Peyer's patch (tissue), 4 donors: ENCODE measurements at regions not wholly inside any gene's neighbourhood (a gene's known extent, or its start where the extent isn't known, plus 50 kb on each side); places are given as distances from the start of the nearest gene placed in this dataset.

ENCODE experiments used
- DNase-seq, 3 donors: peaks; one replicate each; pipeline ENCODE4 v3.0.0-alpha.2; 2017 to 2019
- H3K27ac ChIP-seq, 4 donors: fragments of 200-600 bp; sonication (generic); one replicate each; pipeline ENCODE4 v1.5.1; 2016 to 2019
- H3K27me3 ChIP-seq, 2 donors: fragments of 200-600 bp; sonication (generic); one replicate each; pipeline ENCODE4 v1.5.1; 2019
- H3K36me3 ChIP-seq, 3 donors: fragments of 200-600 bp; sonication (generic); one replicate each; pipeline ENCODE4 v1.5.1; 2016 to 2019
- H3K4me1 ChIP-seq, 4 donors: fragments of 200-600 bp; sonication (generic); one replicate each; pipeline ENCODE4 v1.5.1; 2016 to 2019
- H3K4me3 ChIP-seq, 4 donors: fragments of 200-600 bp; sonication (generic); 1 replicate in 3 of 4; 2 replicates in 1 of 4; pipeline ENCODE4 v1.5.1; 2016 to 2019; ENCODE audit warnings: mild to moderate bottlenecking in 1 of 4
- H3K9me3 ChIP-seq, 4 donors: fragments of 200-600 bp; sonication (generic); one replicate each; pipeline ENCODE4 v1.5.1; 2016 to 2019; ENCODE audit warnings: mild to moderate bottlenecking in 1 of 4
- CTCF ChIP-seq, 6 experiments: fragments of 450-650 bp in 4 of 6; fragments of 200-600 bp in 2 of 6; sonication (generic) in 1 of 6; IDR thresholded peaks; one replicate each; pipeline ENCODE4 v1.5.1; 2017 to 2019; ENCODE audit warnings: antibody characterized with exemption in 6 of 6, mild to moderate bottlenecking in 3 of 6, moderate library complexity in 1 of 6
- POLR2A ChIP-seq, 2 donors: fragments of 450-650 bp; IDR thresholded peaks; one replicate each; pipeline ENCODE4 v1.5.1; 2017; ENCODE audit warnings: antibody characterized with exemption in 2 of 2, mild to moderate bottlenecking in 2 of 2, moderate library complexity in 2 of 2

- H3K4me1 ChIP-seq: no peaks in the 10 kb centered on the region
These were observed 220.9 kb upstream of the CDIN1 start for GRCh38 chr15:36358523-36358922.

GRCh38 chr15:36359286-36359685 lies 220.1 kb upstream of the CDIN1 start:
- DNase-seq: no peak
- Histone ChIP-seq H3K36me3 (no peaks in the 10 kb centered on the region), H3K4me1 (no peaks in the 10 kb centered on the region), H3K27ac (no peak overlapping the region), H3K27me3 (no peaks in the 10 kb centered on the region), H3K4me3 (no peak overlapping the region), H3K9me3 (no peaks in the 10 kb centered on the region)
- TF ChIP-seq POLR2A (IDR thresholded peaks at IDR 0.05): no peak
- no peak for TF ChIP-seq CTCF (IDR thresholded peaks at IDR 0.05)

More at GRCh38 chr15:36358523-36358922, 220.9 kb upstream of the CDIN1 start:
- Histone ChIP-seq H3K9me3 (no peaks in the 10 kb centered on the region), H3K27me3 (no peaks in the 10 kb centered on the region), H3K27ac (no peak overlapping the region), H3K36me3 (no peaks in the 10 kb centered on the region), H3K4me3 (no peak overlapping the region)
- TF ChIP-seq CTCF (IDR thresholded peaks at IDR 0.05) (no peak), POLR2A (IDR thresholded peaks at IDR 0.05) (no peak)
- DNase-seq: no peak

GRCh38 chr15:36361351-36361870 lies 218.0 kb upstream of the CDIN1 start:
- H3K4me1 ChIP-seq: no peaks in the 10 kb centered on the region
- H3K36me3 ChIP-seq: no peaks in the 10 kb centered on the region
- H3K27ac ChIP-seq: no peak overlapping the region
- TF ChIP-seq CTCF (IDR thresholded peaks at IDR 0.05): no peak
- no peak for TF ChIP-seq POLR2A (IDR thresholded peaks at IDR 0.05)
- no peaks in the 10 kb centered on the region for H3K27me3 ChIP-seq
- H3K9me3 ChIP-seq: no peaks in the 10 kb centered on the region
- no peak for DNase-seq
- no peak overlapping the region for H3K4me3 ChIP-seq

GRCh38 chr15:36362509-36362915 lies 216.9 kb upstream of the CDIN1 start:
- H3K27ac ChIP-seq: no peak overlapping the region
- no peak for DNase-seq
- TF ChIP-seq POLR2A (IDR thresholded peaks at IDR 0.05): no peak
- no peak for TF ChIP-seq CTCF (IDR thresholded peaks at IDR 0.05)

GRCh38 chr15:36363335-36363734 lies 216.1 kb upstream of the CDIN1 start:
- Histone ChIP-seq H3K4me1 (no peaks in the 10 kb centered on the region), H3K9me3 (no peaks in the 10 kb centered on the region), H3K27me3 (no peaks in the 10 kb centered on the region), H3K27ac (no peak overlapping the region), H3K4me3 (no peak overlapping the region), H3K36me3 (no peaks in the 10 kb centered on the region)
- TF ChIP-seq CTCF (IDR thresholded peaks at IDR 0.05) (no peak), POLR2A (IDR thresholded peaks at IDR 0.05) (no peak)
- no peak for DNase-seq

More at GRCh38 chr15:36362509-36362915, 216.9 kb upstream of the CDIN1 start:
- Histone ChIP-seq H3K36me3 (no peaks in the 10 kb centered on the region), H3K27me3 (no peaks in the 10 kb centered on the region), H3K9me3 (no peaks in the 10 kb centered on the region), H3K4me1 (no peaks in the 10 kb centered on the region), H3K4me3 (no peak overlapping the region)

- DNase-seq: no peak
- Histone ChIP-seq H3K36me3 (no peaks in the 10 kb centered on the region), H3K4me3 (no peak overlapping the region), H3K4me1 (no peaks in the 10 kb centered on the region), H3K27ac (no peak overlapping the region), H3K9me3 (no peaks in the 10 kb centered on the region), H3K27me3 (no peaks in the 10 kb centered on the region)
- TF ChIP-seq POLR2A (IDR thresholded peaks at IDR 0.05): no peak
- TF ChIP-seq CTCF (IDR thresholded peaks at IDR 0.05): no peak
These were observed 215.0 kb upstream of the CDIN1 start for GRCh38 chr15:36364377-36364776.
